Anterior cingulate cortex (tissue), 58 donors: ENCODE measurements at regions not wholly inside any gene's neighbourhood (a gene's known extent, or its start where the extent isn't known, plus 50 kb on each side); places are given as distances from the start of the nearest gene placed in this dataset.
A peak's percentile ranks its signal among the peaks of the same experiment; 100 is the strongest.
"Not testable (repeated sequence)": the region's sequence is repeated elsewhere in the genome, so short reads cannot be mapped to it uniquely, and the experiment has no call there.

Experiments used
- DNase-seq, 58 donors: peaks; one replicate each; lab custom pipeline; 2025; lab: John Stamatoyannopoulos, UW

GRCh38 chr20:48049641-48050040, 264.4 kb upstream of the SULF2 start:
- no peak for DNase-seq

- no peak for DNase-seq
Observed at GRCh38 chr20:48049171-48049570, 263.9 kb upstream of the SULF2 start.

- no peak for DNase-seq
Observed at GRCh38 chr20:48047447-48047846, 262.2 kb upstream of the SULF2 start.

GRCh38 chr20:48042628-48043027, 257.3 kb upstream of the SULF2 start:
- no peak for DNase-seq

- no peak for DNase-seq
Observed at GRCh38 chr20:48041078-48041780, 255.9 kb upstream of the SULF2 start.

GRCh38 chr20:48040491-48040890, 255.2 kb upstream of the SULF2 start:
- DNase-seq: no peak

- DNase-seq: no peak
Observed at GRCh38 chr20:48040051-48040450, 254.8 kb upstream of the SULF2 start.

GRCh38 chr20:48039514-48039913, 254.2 kb upstream of the SULF2 start:
- DNase-seq: no peak

- no peak for DNase-seq
Observed at GRCh38 chr20:48038713-48039112, 253.4 kb upstream of the SULF2 start.

GRCh38 chr20:48037798-48038197, 252.5 kb upstream of the SULF2 start:
- not testable (repeated sequence) for DNase-seq

GRCh38 chr20:48035961-48036731, 250.9 kb upstream of the SULF2 start:
- DNase-seq: no peak

- DNase-seq: no peak
Observed at GRCh38 chr20:48034751-48035150, 249.5 kb upstream of the SULF2 start.

GRCh38 chr20:48033005-48033404, 247.7 kb upstream of the SULF2 start:
- DNase-seq: not testable (repeated sequence)

GRCh38 chr20:48031122-48031521, 245.8 kb upstream of the SULF2 start:
- DNase-seq: no peak

GRCh38 chr20:48026981-48027592, 241.8 kb upstream of the SULF2 start:
- no peak for DNase-seq

- no peak for DNase-seq
Observed at GRCh38 chr20:48025661-48026060, 240.4 kb upstream of the SULF2 start.

- peak in 9 of 58 donors; percentile 2 to 14 (median 6) for DNase-seq
Observed at GRCh38 chr20:48025051-48025515, 239.8 kb upstream of the SULF2 start.

GRCh38 chr20:48024539-48024938, 239.3 kb upstream of the SULF2 start:
- DNase-seq: no peak

- not testable (repeated sequence) for DNase-seq
Observed at GRCh38 chr20:48020696-48021095, 235.4 kb upstream of the SULF2 start.

- DNase-seq: no peak
Observed at GRCh38 chr20:48019940-48020339, 234.7 kb upstream of the SULF2 start.

- DNase-seq: no peak
Observed at GRCh38 chr20:48019496-48019895, 234.2 kb upstream of the SULF2 start.
